Skeletal muscle satellite cell (primary cell): ENCODE measurements at regions not wholly inside any gene's neighbourhood (a gene's known extent, or its start where the extent isn't known, plus 50 kb on each side); places are given as distances from the start of the nearest gene placed in this dataset.

Source experiments
- H3K27me3 ChIP-seq: 2 replicates; pipeline ENCODE4 v1.7.0; 2013; ENCODE audit warnings: low read length; ENCODE audit not compliant: control insufficient read depth, insufficient read depth
- H3K36me3 ChIP-seq: 2 replicates; pipeline ENCODE4 v1.7.0; 2013; ENCODE audit warnings: mild to moderate bottlenecking, control low read depth, low read length; ENCODE audit not compliant: insufficient read depth
- H3K4me1 ChIP-seq: 2 replicates; pipeline ENCODE4 v1.7.0; 2013; ENCODE audit warnings: low read length; ENCODE audit not compliant: control insufficient read depth, insufficient read depth
- H3K4me2 ChIP-seq: 2 replicates; pipeline ENCODE4 v1.7.0; 2013; ENCODE audit warnings: mild to moderate bottlenecking, low read length
- H3K4me3 ChIP-seq: 2 replicates; pipeline ENCODE4 v1.7.0; 2013; ENCODE audit warnings: low read length
- H3K9ac ChIP-seq: 2 replicates; pipeline ENCODE4 v1.7.0; 2013; ENCODE audit warnings: mild to moderate bottlenecking, low read depth, low read length, moderate library complexity
- H3K9me3 ChIP-seq: replicated peaks from 2 replicates; pipeline ENCODE4 v1.7.0; 2013; ENCODE audit warnings: mild to moderate bottlenecking, control low read depth, low read length

GRCh38 chr5:125785407-125785806 is 637.8 kb upstream of the GRAMD2B start:
- Histone ChIP-seq H3K9me3 (no peaks in the 10 kb centered on the region), H3K4me1 (no peaks in the 10 kb centered on the region), H3K36me3 (no peaks in the 10 kb centered on the region), H3K4me2 (no peak overlapping the region), H3K27me3 (no peaks in the 10 kb centered on the region), H3K4me3 (no peak overlapping the region), H3K9ac (no peak overlapping the region)

GRCh38 chr5:125786021-125786420 is 637.2 kb upstream of the GRAMD2B start:
- Histone ChIP-seq H3K9me3 (no peaks in the 10 kb centered on the region), H3K9ac (no peak overlapping the region), H3K4me3 (no peak overlapping the region), H3K4me1 (no peaks in the 10 kb centered on the region), H3K27me3 (no peaks in the 10 kb centered on the region), H3K4me2 (no peak overlapping the region), H3K36me3 (no peaks in the 10 kb centered on the region)

DNA sequence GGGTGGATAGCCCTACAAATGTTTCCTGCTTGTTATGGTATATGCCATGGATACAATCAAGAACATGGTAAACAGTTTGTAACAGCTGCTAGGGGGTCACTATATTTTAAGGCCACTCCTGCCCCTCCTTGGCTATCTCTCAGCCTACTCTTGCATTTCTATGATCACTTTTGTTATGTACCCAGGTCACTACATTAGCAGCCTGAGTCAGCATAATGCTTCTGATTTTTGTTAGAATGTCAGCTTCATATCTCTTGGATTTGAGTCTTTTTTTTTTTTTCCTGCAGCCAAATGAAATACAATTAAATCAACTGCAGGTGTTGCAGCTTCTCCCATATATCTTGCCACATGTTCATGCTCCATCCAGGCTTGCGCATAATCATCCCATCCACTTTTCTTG is 629.7 kb upstream of the GRAMD2B start:
- Histone ChIP-seq H3K4me3 (no peak overlapping the region), H3K9ac (no peak overlapping the region), H3K4me2 (no peak overlapping the region), H3K4me1 (no peaks in the 10 kb centered on the region), H3K9me3 (no peaks in the 10 kb centered on the region), H3K36me3 (no peaks in the 10 kb centered on the region), H3K27me3 (no peaks in the 10 kb centered on the region)

DNA sequence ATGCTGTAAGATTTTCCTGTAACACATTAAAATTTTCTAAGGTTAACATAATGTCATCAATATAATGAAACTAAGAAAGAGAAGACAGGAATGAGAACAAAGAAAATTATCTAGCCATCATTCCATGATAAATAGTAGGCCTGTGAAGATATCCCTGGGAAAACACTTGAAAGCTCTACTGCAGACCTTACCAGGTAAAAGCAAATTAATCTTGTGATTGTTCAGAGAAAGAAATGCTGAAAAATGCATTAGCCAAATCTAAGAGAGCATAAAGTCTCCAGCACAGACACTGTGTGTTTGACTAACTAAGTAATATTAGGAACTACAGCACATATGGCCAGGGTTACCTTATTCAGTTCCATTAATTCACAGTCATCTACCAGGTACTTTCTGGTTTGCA is 628.3 kb upstream of the GRAMD2B start:
- Histone ChIP-seq H3K4me2 (no peak overlapping the region), H3K9ac (no peak overlapping the region), H3K36me3 (no peaks in the 10 kb centered on the region), H3K9me3 (no peaks in the 10 kb centered on the region), H3K4me3 (no peak overlapping the region), H3K27me3 (no peaks in the 10 kb centered on the region), H3K4me1 (no peaks in the 10 kb centered on the region)

GRCh38 chr5:125798307-125798706 is 624.9 kb upstream of the GRAMD2B start:
- no peak overlapping the region for H3K9ac ChIP-seq
- no peak overlapping the region for H3K4me3 ChIP-seq
- H3K4me2 ChIP-seq: no peak overlapping the region
- H3K27me3 ChIP-seq: no peaks in the 10 kb centered on the region
- no peaks in the 10 kb centered on the region for H3K36me3 ChIP-seq
- H3K4me1 ChIP-seq: no peaks in the 10 kb centered on the region
- H3K9me3 ChIP-seq: no peaks in the 10 kb centered on the region

DNA sequence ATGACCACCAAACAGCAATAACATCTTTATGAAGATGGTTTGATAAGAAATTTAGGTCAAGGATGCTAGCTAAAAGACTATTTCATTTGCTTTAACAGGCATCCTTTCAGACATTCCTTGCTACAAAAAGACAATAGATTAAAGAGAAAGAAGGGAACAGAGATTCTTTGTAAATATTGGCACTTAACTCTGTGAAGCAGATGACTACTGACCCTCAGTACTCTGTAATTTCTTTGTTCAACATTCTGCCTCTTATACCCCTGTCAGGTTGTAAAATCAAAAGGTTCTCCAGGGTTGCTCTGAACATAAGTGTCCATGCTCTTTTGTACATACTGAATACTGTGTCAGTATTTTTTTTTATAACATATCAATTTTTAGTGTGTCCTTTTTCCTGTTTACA is 610.6 kb upstream of the GRAMD2B start:
- no peaks in the 10 kb centered on the region for H3K9me3 ChIP-seq
- H3K4me3 ChIP-seq: no peak overlapping the region
- H3K4me1 ChIP-seq: no peaks in the 10 kb centered on the region
- H3K36me3 ChIP-seq: no peaks in the 10 kb centered on the region
- no peaks in the 10 kb centered on the region for H3K27me3 ChIP-seq
- H3K9ac ChIP-seq: no peak overlapping the region
- H3K4me2 ChIP-seq: no peak overlapping the region

DNA sequence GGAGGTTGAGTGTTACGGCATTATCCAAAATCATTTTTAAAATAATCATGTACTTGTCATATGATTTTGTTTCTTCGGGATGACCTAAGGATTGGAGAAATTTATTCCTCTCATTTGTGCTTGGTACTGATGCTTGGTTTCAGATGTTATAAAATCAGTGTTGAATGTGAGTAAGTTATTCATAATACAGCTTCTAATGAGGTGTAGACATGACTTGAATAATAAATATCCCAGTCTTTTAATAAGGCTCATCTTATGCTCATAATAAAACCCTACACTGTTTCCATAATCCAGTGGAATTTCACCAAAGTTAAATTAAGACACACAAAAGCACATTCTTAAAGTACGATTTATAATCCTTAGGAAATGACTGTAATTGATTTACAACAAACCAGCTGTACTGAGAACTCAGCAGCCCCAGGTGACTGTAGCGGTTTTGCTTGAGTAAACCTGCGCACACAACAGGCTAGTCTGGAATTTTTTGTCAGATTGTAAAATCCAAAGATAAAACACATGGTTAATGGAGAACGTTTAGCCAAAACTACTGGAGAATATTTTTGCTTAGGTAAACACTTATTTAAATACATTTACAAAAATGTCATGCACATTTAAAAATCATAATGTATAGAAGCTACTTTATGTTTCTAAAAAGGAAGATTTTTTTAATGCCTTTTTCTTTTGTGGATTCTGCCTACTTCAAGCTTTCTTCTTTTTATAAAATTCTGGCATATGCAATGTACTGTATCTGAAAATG is 609.8 kb upstream of the GRAMD2B start:
- Histone ChIP-seq H3K36me3 (no peaks in the 10 kb centered on the region), H3K4me2 (no peak overlapping the region), H3K4me1 (no peaks in the 10 kb centered on the region)

DNA sequence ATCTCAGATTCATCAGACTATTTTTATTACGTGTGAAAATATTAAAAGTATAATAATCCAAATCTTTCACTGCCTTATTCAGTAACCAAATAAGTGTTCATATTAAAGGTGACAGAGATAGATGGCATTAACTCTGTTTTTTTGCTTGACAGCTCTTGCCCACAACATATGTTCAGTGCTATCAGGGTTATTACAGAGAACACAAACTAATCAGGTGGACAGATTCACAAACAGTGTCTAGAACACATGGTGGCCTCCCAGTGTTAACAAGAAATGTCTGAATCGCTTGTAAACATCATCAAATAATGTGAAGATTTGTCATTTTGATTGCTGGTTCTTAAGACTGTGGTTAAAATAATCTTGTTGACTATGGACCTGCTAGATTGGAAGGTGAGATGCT is 609.1 kb upstream of the GRAMD2B start:
- Histone ChIP-seq H3K4me1 (no peaks in the 10 kb centered on the region), H3K4me2 (no peak overlapping the region), H3K27me3 (no peaks in the 10 kb centered on the region), H3K36me3 (no peaks in the 10 kb centered on the region), H3K9ac (no peak overlapping the region), H3K9me3 (no peaks in the 10 kb centered on the region), H3K4me3 (no peak overlapping the region)

More for the DNA sequence above, 609.8 kb upstream of the GRAMD2B start:
- H3K4me3 ChIP-seq: no peak overlapping the region
- no peak overlapping the region for H3K9ac ChIP-seq
- no peaks in the 10 kb centered on the region for H3K27me3 ChIP-seq
- H3K9me3 ChIP-seq: no peaks in the 10 kb centered on the region

GRCh38 chr5:125823572-125823971 is 599.6 kb upstream of the GRAMD2B start:
- Histone ChIP-seq H3K4me1 (no peaks in the 10 kb centered on the region), H3K36me3 (no peaks in the 10 kb centered on the region), H3K9ac (no peak overlapping the region), H3K4me3 (no peak overlapping the region), H3K9me3 (no peaks in the 10 kb centered on the region), H3K4me2 (no peak overlapping the region), H3K27me3 (no peaks in the 10 kb centered on the region)

- Histone ChIP-seq H3K9me3 (no peaks in the 10 kb centered on the region), H3K4me1 (no peaks in the 10 kb centered on the region), H3K9ac (no peak overlapping the region), H3K36me3 (no peaks in the 10 kb centered on the region), H3K4me2 (no peak overlapping the region), H3K4me3 (no peak overlapping the region), H3K27me3 (no peaks in the 10 kb centered on the region)
Measured at GRCh38 chr5:125826214-125826613, 597.0 kb upstream of the GRAMD2B start.

GRCh38 chr5:125829349-125829748 is 593.9 kb upstream of the GRAMD2B start:
- Histone ChIP-seq H3K27me3 (no peaks in the 10 kb centered on the region), H3K4me3 (no peak overlapping the region), H3K4me2 (no peak overlapping the region), H3K36me3 (no peaks in the 10 kb centered on the region), H3K4me1 (no peaks in the 10 kb centered on the region), H3K9me3 (no peaks in the 10 kb centered on the region), H3K9ac (no peak overlapping the region)

DNA sequence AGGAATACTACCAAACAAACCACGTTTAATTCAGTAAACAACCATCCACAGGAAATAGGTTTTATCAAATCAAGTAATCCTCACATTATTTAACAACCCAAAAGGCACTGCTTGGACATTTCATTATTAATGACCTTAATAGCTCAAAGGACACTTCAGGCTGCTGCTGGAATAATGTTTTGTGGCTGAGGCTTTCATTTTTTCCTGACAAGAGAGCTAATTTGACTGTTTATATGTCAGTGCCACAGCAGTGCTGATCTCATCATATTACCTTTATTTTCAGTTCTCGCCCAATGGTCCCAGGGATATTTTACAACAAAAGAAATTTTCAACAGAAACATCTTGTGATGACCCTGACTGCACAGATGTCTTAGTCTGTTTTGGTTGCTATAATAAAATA is 589.8 kb upstream of the GRAMD2B start:
- Histone ChIP-seq H3K27me3 (no peaks in the 10 kb centered on the region), H3K4me1 (no peaks in the 10 kb centered on the region), H3K4me2 (no peak overlapping the region), H3K36me3 (no peaks in the 10 kb centered on the region), H3K9ac (no peak overlapping the region), H3K4me3 (no peak overlapping the region), H3K9me3 (no peaks in the 10 kb centered on the region)
